WTC11 (cell line): ENCODE measurements at regions not wholly inside any gene's neighbourhood (a gene's known extent, or its start where the extent isn't known, plus 50 kb on each side); places are given as distances from the start of the nearest gene placed in this dataset.

Experiments
- ATF1 ChIP-seq: sonication (generic); formaldehyde crosslinking; IDR thresholded peaks from 2 replicates; pipeline ENCODE4 v1.8.1; 2023; ENCODE audit warnings: mild to moderate bottlenecking, moderate library complexity, missing genetic modification reagents
- CREB1 ChIP-seq: sonication (generic); formaldehyde crosslinking; IDR thresholded peaks from 2 replicates; pipeline ENCODE4 v1.8.0; 2023; ENCODE audit warnings: mild to moderate bottlenecking, missing genetic modification reagents
- ELF4 ChIP-seq: sonication (generic); formaldehyde crosslinking; IDR thresholded peaks from 2 replicates; pipeline ENCODE4 v1.8.1; 2022; ENCODE audit warnings: low read depth, mild to moderate bottlenecking, moderate library complexity, missing genetic modification reagents
- ESRRA ChIP-seq: sonication (generic); formaldehyde crosslinking; IDR thresholded peaks from 2 replicates; pipeline ENCODE4 v1.8.1; 2022; ENCODE audit warnings: mild to moderate bottlenecking, missing genetic modification reagents, borderline replicate concordance
- FOXK1 ChIP-seq: sonication (generic); formaldehyde crosslinking; IDR thresholded peaks from 2 replicates; pipeline ENCODE4 v1.8.0; 2022; ENCODE audit warnings: mild to moderate bottlenecking, moderate library complexity, missing genetic modification reagents
- JUN ChIP-seq: sonication (generic); formaldehyde crosslinking; IDR thresholded peaks from 2 replicates; pipeline ENCODE4 v1.8.0; 2023; ENCODE audit warnings: mild to moderate bottlenecking, missing genetic modification reagents
- NR2C2 ChIP-seq: sonication (generic); formaldehyde crosslinking; IDR thresholded peaks from 2 replicates; pipeline ENCODE4 v1.8.0; 2022; ENCODE audit warnings: mild to moderate bottlenecking, missing genetic modification reagents
- SP1 ChIP-seq: sonication (generic); formaldehyde crosslinking; conservative IDR thresholded peaks from 2 replicates; pipeline ENCODE4 v1.8.1; 2022; ENCODE audit warnings: missing genetic modification reagents
- ZNF121 ChIP-seq: sonication (generic); formaldehyde crosslinking; IDR thresholded peaks from 2 replicates; pipeline ENCODE4 v1.8.0; 2023; ENCODE audit warnings: missing genetic modification reagents
- TF ChIP-seq, protein P1 (sequence below): sonication (generic); formaldehyde crosslinking; IDR thresholded peaks from 2 replicates; pipeline ENCODE4 v1.8.0; 2022; ENCODE audit warnings: missing genetic modification reagents
- TF ChIP-seq, protein P2 (sequence below): fragments of 200-600 bp; IDR thresholded peaks from 2 replicates; pipeline ENCODE4 v1.8.0; 2022; ENCODE audit warnings: antibody characterized with exemption
- TF ChIP-seq, protein P3 (sequence below): sonication (generic); formaldehyde crosslinking; IDR thresholded peaks from 2 replicates; pipeline ENCODE4 v1.8.1; 2023; ENCODE audit warnings: mild to moderate bottlenecking, missing genetic modification reagents
- TF ChIP-seq, protein P4 (sequence below): sonication (generic); formaldehyde crosslinking; IDR thresholded peaks from 2 replicates; pipeline ENCODE4 v1.8.1; 2022; ENCODE audit warnings: mild to moderate bottlenecking, missing genetic modification reagents, moderate library complexity, borderline replicate concordance
- TF ChIP-seq, protein P5 (sequence below): sonication (generic); formaldehyde crosslinking; IDR thresholded peaks from 2 replicates; pipeline ENCODE4 v1.8.0; 2022; ENCODE audit warnings: mild to moderate bottlenecking, missing genetic modification reagents

DNA sequence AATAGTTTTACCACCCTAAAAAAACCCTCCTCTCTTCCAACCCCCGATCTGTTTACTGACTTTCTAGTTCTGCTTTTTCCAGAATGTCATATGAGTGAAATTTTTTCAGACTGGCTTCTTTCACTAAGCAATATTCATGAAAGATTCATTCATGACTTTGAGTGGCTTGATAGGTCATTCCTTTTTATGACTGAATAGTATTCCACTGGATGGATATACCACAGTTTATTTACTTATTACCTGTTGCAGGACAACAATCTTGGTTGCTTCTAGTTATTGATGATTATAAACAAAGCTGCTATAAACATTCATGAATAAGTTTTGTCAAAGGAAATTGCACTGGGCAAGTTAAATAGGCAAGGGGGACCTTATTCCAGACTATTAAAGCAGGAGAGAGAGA lies 264.2 kb downstream of the UTP18 start:
- TF ChIP-seq, protein P1, sequence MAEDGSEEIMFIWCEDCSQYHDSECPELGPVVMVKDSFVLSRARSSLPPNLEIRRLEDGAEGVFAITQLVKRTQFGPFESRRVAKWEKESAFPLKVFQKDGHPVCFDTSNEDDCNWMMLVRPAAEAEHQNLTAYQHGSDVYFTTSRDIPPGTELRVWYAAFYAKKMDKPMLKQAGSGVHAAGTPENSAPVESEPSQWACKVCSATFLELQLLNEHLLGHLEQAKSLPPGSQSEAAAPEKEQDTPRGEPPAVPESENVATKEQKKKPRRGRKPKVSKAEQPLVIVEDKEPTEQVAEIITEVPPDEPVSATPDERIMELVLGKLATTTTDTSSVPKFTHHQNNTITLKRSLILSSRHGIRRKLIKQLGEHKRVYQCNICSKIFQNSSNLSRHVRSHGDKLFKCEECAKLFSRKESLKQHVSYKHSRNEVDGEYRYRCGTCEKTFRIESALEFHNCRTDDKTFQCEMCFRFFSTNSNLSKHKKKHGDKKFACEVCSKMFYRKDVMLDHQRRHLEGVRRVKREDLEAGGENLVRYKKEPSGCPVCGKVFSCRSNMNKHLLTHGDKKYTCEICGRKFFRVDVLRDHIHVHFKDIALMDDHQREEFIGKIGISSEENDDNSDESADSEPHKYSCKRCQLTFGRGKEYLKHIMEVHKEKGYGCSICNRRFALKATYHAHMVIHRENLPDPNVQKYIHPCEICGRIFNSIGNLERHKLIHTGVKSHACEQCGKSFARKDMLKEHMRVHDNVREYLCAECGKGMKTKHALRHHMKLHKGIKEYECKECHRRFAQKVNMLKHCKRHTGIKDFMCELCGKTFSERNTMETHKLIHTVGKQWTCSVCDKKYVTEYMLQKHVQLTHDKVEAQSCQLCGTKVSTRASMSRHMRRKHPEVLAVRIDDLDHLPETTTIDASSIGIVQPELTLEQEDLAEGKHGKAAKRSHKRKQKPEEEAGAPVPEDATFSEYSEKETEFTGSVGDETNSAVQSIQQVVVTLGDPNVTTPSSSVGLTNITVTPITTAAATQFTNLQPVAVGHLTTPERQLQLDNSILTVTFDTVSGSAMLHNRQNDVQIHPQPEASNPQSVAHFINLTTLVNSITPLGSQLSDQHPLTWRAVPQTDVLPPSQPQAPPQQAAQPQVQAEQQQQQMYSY (CRISPR knock-in tag), result no peak
- TF ChIP-seq ESRRA (CRISPR knock-in tag), result no peak
- TF ChIP-seq CREB1 (CRISPR knock-in tag), result no peak
- no peak for TF ChIP-seq SP1 (CRISPR knock-in tag)
- TF ChIP-seq, protein P2, sequence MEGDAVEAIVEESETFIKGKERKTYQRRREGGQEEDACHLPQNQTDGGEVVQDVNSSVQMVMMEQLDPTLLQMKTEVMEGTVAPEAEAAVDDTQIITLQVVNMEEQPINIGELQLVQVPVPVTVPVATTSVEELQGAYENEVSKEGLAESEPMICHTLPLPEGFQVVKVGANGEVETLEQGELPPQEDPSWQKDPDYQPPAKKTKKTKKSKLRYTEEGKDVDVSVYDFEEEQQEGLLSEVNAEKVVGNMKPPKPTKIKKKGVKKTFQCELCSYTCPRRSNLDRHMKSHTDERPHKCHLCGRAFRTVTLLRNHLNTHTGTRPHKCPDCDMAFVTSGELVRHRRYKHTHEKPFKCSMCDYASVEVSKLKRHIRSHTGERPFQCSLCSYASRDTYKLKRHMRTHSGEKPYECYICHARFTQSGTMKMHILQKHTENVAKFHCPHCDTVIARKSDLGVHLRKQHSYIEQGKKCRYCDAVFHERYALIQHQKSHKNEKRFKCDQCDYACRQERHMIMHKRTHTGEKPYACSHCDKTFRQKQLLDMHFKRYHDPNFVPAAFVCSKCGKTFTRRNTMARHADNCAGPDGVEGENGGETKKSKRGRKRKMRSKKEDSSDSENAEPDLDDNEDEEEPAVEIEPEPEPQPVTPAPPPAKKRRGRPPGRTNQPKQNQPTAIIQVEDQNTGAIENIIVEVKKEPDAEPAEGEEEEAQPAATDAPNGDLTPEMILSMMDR, result no peak
- TF ChIP-seq, protein P3, sequence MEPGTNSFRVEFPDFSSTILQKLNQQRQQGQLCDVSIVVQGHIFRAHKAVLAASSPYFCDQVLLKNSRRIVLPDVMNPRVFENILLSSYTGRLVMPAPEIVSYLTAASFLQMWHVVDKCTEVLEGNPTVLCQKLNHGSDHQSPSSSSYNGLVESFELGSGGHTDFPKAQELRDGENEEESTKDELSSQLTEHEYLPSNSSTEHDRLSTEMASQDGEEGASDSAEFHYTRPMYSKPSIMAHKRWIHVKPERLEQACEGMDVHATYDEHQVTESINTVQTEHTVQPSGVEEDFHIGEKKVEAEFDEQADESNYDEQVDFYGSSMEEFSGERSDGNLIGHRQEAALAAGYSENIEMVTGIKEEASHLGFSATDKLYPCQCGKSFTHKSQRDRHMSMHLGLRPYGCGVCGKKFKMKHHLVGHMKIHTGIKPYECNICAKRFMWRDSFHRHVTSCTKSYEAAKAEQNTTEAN (CRISPR knock-in tag), result no peak
- TF ChIP-seq, protein P4, sequence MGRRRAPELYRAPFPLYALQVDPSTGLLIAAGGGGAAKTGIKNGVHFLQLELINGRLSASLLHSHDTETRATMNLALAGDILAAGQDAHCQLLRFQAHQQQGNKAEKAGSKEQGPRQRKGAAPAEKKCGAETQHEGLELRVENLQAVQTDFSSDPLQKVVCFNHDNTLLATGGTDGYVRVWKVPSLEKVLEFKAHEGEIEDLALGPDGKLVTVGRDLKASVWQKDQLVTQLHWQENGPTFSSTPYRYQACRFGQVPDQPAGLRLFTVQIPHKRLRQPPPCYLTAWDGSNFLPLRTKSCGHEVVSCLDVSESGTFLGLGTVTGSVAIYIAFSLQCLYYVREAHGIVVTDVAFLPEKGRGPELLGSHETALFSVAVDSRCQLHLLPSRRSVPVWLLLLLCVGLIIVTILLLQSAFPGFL (CRISPR knock-in tag), result no peak
- TF ChIP-seq, protein P5, sequence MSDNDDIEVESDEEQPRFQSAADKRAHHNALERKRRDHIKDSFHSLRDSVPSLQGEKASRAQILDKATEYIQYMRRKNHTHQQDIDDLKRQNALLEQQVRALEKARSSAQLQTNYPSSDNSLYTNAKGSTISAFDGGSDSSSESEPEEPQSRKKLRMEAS (CRISPR knock-in tag), result no peak
- TF ChIP-seq ELF4 (CRISPR knock-in tag), result no peak
- TF ChIP-seq ATF1 (CRISPR knock-in tag), result no peak
- no peak for TF ChIP-seq ZNF121 (CRISPR knock-in tag)
- no peak for TF ChIP-seq JUN (CRISPR knock-in tag)
- no peak for TF ChIP-seq FOXK1 (CRISPR knock-in tag)
- TF ChIP-seq NR2C2 (CRISPR knock-in tag), result no peak
